Stimulated activated CD4-positive, alpha-beta T cell treated with anti-CD3 and anti-CD28 coated beads, TNF-alpha, amount 100 ng/mL, for 4 hours (primary cell): ENCODE measurements at regions not wholly inside any gene's neighbourhood (a gene's known extent, or its start where the extent isn't known, plus 50 kb on each side); places are given as distances from the start of the nearest gene placed in this dataset.

ENCODE experiments used
- DNase-seq, 3 experiments: peaks; one replicate each; pipeline ENCODE4 v3.0.0-alpha.2; 2020; ENCODE audit warnings: low read depth in 3 of 3

DNA sequence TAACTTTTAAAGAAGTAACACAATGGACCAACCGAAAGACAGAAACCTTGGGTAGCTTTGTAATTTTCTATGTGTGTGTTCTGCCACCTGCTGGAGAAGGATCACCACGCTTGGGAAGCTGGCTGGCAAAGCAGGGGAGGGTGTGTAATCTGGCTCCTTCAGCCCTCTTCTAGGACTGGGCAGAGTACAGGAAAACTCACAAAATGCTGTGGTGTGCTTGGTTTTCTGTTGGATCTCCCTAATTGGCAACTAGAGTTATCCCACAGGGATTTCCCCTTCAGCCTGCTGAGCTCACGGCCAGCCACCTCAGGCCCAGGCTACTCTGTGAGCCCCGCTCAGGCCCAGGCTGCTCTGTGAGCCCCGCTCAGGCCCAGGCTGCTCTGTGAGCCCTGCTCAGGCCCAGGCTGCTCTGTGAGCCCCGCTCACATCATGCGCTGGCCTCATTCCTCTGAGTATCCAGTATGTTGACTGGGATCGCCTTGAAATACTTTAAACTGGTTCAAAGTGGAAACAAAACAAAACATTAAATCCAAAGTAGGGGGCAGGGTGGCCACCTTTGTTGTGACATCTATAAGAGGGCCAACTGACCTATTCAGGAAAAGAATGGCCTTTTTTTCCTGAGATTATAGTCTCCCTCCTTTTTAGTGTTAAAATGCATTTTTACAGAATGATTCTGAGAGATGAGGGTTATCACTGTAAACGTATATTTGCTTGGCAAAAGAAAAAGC lies 52.0 kb upstream of the RNU6-8 start:
- DNase-seq = peak in 2 of 3 experiments; percentile 11 to 22

DNA sequence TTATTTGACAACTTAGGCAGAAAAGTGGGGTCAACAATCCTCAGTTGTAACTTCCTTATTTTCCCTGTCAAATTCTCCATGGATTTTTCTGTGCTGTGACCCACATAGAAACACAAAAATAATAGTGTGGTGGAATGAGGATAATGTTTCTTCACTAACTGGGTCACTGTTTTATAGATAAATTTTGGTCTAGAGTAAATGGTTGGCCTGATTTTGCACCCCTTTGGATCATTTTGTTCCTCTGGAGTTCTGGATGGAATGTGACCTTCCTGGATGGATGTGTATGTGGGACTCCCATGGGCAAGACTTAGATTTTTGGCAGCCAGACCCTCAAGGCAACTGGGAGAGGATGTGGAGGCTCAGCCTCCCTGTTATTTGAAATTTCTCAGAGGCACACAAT lies 52.7 kb upstream of the RNU6-8 start:
- DNase-seq = no peak

DNA sequence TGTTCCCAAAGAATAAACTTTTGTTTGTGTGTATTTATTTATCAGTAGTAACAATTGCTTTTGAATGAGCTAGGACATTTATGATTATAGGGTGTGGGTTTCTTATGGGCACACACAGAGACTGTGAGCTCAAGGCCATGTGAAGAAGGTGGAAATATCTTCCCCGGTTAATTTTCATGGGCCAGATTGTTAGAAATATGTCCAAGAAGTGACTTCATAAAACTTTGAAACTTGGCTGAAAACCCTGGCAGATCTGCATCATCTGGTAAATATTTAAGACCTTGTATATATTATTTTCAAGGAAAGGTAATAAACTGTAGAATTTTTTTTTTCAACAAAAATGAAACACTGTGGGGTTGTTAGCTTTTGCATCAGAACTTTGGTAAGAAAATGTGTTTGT lies 53.5 kb upstream of the RNU6-8 start:
- DNase-seq = no peak

DNA sequence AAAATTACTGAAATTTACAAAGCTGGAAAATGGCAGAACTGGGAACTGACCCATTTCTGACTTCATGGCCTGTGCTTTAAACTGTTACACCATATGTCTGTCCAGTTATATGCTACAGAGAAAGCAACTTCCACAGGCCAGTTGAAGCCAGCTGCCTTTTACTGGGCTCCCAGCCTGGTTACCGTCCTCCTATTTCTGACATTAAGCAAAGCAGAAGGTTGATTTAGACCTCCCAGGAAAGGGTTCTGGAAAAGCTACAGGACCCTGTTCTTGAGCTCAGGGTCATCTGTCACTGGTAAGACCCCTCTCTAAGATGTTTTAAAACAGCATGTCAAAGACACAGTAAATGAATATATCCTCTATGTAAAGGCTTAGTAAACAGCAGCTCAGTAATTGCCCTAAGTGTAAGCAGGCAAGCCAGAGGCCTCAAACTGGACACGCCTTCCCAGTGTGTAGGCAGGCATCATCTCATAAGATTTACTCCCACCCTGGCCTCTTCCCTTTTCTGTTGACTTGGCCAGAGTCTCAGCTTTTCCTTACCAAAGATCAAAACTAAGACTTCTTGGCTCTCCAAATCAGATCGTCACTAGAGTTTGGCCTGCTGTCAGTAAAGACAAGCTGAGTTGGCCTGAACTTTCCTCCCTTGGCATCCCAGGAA lies 55.4 kb upstream of the RNU6-8 start:
- no peak for DNase-seq

DNA sequence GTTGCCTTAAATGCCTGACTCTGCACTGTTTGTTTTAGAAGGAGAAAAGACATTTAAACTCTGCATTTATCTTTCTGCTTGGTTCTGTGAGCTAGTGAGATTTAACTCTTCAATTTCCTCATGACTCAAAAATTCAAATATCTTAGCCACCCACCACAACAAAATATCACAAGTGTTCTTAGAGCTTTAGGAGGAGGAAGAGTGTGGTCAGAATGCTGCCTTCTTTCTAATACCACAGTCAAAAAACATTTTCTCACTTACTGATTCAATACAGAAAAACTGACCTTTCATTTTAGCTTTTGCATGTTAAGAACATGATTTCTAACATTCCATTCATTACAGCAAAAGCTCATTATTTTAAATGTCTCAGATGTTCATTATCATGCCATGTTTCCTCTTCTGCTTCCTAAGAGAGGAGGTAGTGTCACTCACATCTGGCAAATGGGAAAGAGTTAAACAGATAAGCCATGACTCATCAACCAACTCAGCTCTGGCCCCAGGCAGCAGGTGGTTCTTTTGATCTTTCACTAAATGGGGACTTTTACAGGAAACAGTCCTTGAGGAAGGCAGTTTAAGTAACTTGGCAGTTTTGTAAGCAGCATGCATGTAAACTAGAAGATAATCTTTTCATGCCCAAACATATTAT lies 56.4 kb upstream of the RNU6-8 start:
- DNase-seq = no peak

DNA sequence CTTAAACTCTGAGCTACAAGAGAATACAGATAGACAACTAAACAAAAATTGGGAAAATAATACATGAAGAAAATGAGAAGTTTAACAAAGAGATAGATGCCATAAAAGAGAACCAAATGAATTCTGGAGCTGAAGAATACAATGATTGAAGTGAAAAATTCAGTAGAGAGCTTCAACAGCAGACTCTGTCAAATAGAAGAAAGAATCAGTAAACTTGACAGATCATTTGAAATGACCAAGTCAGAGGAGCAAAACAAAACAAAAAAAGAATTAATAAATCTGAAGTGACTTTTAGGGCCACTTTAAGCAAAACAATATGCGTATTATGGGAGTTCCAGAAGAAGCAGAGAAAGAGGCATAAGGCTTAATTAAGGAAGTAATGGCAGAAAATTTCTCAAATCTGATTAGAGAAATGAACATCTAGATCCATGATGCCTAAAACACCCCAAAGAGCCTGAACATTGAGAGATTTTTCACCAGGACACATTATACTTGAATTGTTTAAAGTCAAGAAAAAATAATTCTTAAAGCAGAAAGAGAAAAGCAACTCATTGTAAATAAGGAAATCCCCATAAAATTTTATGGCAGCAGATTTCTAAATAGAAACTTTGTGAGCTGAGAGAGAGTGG lies 61.0 kb upstream of the RNU6-8 start:
- no peak for DNase-seq

DNA sequence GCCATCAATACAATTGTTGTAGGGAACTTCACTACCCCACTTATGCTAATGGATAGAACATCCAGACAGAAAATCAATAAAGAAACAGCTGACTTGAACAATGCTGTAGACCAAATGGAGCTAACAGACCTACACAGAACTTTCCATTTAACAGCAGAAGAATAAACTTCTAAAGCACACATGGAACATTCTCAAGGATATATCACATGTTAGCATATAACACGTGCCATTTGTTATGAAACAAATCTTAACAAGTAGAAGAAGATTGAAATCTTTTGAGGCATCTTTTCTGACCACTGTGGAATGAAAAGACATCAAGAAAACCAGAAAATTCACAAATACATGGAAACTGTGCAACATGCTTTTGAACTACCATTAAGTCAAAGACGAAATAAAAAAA lies 62.5 kb upstream of the RNU6-8 start:
- DNase-seq = no peak

DNA sequence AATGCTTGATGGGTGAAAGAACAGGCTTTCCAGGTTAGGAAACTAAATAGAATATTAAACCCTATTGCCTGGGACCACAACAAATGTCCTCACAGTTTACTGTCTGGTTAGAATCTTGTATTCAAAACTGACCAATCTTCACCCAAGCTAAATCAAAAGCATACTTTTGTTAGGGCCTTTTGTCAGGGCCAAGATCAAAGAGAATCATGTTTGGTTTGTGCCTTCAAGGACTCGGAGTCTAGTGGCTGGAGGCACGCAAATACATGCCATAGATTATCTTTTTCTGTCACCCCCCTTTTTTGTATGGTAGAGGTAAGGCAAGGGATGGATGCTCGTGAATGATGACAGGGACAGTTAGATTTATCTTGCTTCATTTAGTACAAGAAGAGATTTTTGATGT lies 51.1 kb upstream of the AKAP6 start:
- no peak for DNase-seq
